ENCODE measurements at regions not wholly inside any gene's neighbourhood (a gene's known extent, or its start where the extent isn't known, plus 50 kb on each side); places are given as distances from the start of the nearest gene placed in this dataset.

GRCh38 chr21:39109596-39110210, 73.5 kb downstream of the PSMG1 start:
- TF ChIP-seq CTCF (IDR thresholded peaks at IDR 0.05) (no peak), POLR2A (IDR thresholded peaks at IDR 0.05) (no peak), POLR2AphosphoS5 (IDR thresholded peaks at IDR 0.05) (no peak)

Measured in prostate gland (tissue), 2 donors.